ENCODE measurements at regions not wholly inside any gene's neighbourhood (a gene's known extent, or its start where the extent isn't known, plus 50 kb on each side); places are given as distances from the start of the nearest gene placed in this dataset.

DNA sequence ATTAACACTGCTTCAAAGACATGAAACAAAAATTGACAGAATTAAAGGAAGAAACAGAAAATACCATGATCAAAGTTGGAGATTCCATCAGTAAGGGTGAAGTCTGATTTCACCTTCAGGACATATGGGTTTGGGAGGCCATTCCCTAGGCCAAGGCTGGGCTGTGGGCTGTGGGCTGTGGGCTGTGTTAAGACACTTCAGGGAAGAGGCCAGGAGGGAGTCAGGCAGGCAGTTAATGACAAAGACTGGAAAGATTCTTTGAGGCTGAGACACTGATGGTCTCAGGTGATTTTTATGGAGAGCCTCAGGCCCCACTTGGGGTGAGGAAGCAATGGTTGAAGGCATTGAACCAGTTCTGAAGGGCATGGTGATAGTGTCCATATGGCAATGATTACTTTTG, 57.5 kb downstream of the MAGEF1 start:
- DNase-seq (no peak), ATAC-seq (ENCODE audit: low read depth) (no peak)
- intact Hi-C loops (cut with micrococcal nuclease): no loop called here
- peaks cover 7% of the 10 kb centered on the region for H3K4me1 Mint-ChIP-seq
- ChIA-PET POLR2A (no interaction called here), CTCF (no interaction called here)
- H3K27ac Mint-ChIP-seq: no peak overlapping the region
- no peaks in the 10 kb centered on the region for H3K36me3 Mint-ChIP-seq (ENCODE audit: low read depth)
- H3K4me3 Mint-ChIP-seq: no peak overlapping the region
- TF ChIP-seq, protein P1, sequence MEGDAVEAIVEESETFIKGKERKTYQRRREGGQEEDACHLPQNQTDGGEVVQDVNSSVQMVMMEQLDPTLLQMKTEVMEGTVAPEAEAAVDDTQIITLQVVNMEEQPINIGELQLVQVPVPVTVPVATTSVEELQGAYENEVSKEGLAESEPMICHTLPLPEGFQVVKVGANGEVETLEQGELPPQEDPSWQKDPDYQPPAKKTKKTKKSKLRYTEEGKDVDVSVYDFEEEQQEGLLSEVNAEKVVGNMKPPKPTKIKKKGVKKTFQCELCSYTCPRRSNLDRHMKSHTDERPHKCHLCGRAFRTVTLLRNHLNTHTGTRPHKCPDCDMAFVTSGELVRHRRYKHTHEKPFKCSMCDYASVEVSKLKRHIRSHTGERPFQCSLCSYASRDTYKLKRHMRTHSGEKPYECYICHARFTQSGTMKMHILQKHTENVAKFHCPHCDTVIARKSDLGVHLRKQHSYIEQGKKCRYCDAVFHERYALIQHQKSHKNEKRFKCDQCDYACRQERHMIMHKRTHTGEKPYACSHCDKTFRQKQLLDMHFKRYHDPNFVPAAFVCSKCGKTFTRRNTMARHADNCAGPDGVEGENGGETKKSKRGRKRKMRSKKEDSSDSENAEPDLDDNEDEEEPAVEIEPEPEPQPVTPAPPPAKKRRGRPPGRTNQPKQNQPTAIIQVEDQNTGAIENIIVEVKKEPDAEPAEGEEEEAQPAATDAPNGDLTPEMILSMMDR (IDR thresholded peaks at IDR 0.05): no peak
- H3K9me3 Mint-ChIP-seq: peaks cover 2% of the 10 kb centered on the region
- no peaks in the 10 kb centered on the region for H3K27me3 Mint-ChIP-seq

DNA sequence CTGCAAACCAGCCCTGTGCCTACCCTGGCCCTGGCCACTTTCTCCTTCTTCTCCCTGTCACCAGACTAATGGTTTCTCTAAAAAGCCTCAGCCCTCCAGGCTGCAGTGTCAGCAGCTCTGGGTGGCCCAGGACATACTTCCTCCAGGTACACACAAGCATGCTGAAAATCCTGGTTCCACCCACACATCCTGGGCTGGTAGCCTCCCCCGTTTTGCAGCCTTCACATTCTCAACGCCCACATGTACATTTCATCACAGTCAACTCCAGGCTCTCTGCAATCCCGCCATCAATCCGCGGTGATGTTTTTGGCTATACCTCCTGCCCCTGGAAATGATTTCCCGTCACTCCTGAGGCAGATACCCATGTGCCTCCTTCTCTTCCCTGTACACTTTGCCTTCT, 59.4 kb downstream of the MAGEF1 start:
- H3K27ac Mint-ChIP-seq: no peak overlapping the region
- no peaks in the 10 kb centered on the region for H3K27me3 Mint-ChIP-seq
- peaks cover 2% of the 10 kb centered on the region for H3K9me3 Mint-ChIP-seq
- no peaks in the 10 kb centered on the region for H3K36me3 Mint-ChIP-seq (ENCODE audit: low read depth)
- POLR2A ChIA-PET: no interaction called here
- intact Hi-C loops (cut with micrococcal nuclease): no loop called here
- TF ChIP-seq, protein P1 (IDR thresholded peaks at IDR 0.05): no peak
- H3K4me3 Mint-ChIP-seq: no peak overlapping the region
- DNase-seq: no peak
- CTCF ChIA-PET: no interaction called here
- peaks cover 5% of the 10 kb centered on the region for H3K4me1 Mint-ChIP-seq
- no peak for ATAC-seq (ENCODE audit: low read depth)

DNA sequence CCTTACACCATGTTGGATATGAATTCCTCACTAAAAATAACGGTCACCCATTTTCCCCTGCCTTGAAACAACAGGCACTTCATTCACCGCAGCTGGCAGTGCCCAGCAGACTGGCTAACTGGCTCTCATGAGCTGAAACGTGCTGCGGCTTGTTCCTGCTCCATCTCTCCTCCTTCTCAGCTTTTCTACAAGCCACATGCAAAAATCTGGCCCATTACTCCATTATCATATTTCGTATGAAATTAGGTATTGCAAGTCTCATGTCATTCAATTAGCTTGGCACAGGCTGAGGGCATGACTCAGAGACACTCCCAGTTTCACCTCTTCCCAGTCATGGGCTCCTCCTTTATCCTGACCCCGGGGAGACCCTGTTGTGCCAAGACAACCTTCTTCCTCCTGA, 60.0 kb downstream of the MAGEF1 start:
- no peak for DNase-seq
- Mint-ChIP-seq H3K4me3 (no peak overlapping the region), H3K36me3 (ENCODE audit: low read depth) (no peaks in the 10 kb centered on the region), H3K27ac (no peak overlapping the region), H3K9me3 (peaks cover 2% of the 10 kb centered on the region), H3K27me3 (no peaks in the 10 kb centered on the region), H3K4me1 (peaks cover under 1% of the 10 kb centered on the region)
- ChIA-PET CTCF (no interaction called here), POLR2A (no interaction called here)
- intact Hi-C loops (cut with micrococcal nuclease): no loop called here
- no peak for ATAC-seq (ENCODE audit: low read depth)
- TF ChIP-seq, protein P1 (IDR thresholded peaks at IDR 0.05): no peak

DNA sequence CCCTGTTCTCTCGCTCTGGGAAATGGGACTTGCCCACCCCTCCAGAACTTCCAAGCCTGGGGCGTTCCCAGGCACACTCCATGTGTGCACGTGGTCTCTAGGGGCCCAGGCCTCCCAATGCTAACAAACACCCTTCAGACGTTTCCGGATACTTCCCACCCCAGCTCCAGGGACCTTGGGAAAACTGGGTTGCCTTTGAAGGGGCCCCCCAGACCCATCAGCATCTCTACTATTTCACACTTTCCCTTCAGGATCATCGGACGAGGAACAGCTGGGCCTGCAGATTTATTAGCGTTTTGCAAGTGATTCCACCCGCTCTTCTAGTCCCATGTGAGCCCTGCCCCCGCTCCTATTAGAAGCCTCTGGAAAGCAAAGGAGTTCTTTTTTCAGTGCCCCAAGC, 63.2 kb downstream of the MAGEF1 start:
- intact Hi-C loops (cut with micrococcal nuclease): no loop called here
- Mint-ChIP-seq H3K27me3 (peaks cover 4% of the 10 kb centered on the region), H3K36me3 (ENCODE audit: low read depth) (no peaks in the 10 kb centered on the region), H3K27ac (no peak overlapping the region), H3K4me1 (no peaks in the 10 kb centered on the region), H3K4me3 (no peak overlapping the region), H3K9me3 (no peaks in the 10 kb centered on the region)
- POLR2A ChIA-PET: no interaction called here
- TF ChIP-seq, protein P1 (IDR thresholded peaks at IDR 0.05): no peak
- no peak for ATAC-seq (ENCODE audit: low read depth)
- DNase-seq: no peak
- CTCF ChIA-PET: no interaction called here

DNA sequence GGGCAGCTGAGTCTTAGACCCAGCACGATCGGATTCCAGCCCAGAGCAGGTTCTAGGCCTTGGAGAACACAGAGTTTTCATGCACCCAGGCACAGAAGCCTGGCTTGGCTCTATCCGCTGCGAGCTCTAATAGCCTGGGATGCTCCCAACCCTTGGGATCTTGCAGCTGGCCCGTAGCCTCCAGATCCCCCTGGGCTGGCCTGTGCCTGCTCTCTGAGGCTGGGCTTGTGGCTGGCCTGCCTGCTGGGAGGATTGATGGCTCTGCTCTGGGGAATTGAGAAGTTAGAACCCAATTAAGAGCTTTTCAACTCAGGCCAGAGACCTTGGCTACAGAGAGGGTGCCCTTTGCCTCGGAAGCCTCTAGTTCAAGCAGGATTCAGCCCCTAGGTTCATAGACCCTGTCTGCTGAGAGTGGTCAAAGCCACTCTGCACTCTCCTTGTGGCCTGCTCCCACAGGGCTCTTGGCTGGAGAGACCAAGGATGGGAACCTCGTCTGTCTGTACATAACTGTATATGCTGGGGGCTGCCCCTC, 64.4 kb downstream of the MAGEF1 start:
- TF ChIP-seq, protein P1 (IDR thresholded peaks at IDR 0.05): no peak
- ChIA-PET POLR2A (no interaction called here), CTCF (no interaction called here)
- Mint-ChIP-seq H3K4me3 (no peak overlapping the region), H3K27ac (no peak overlapping the region), H3K36me3 (ENCODE audit: low read depth) (no peaks in the 10 kb centered on the region), H3K9me3 (no peaks in the 10 kb centered on the region), H3K27me3 (peaks cover 4% of the 10 kb centered on the region), H3K4me1 (no peaks in the 10 kb centered on the region)
- intact Hi-C loops (cut with micrococcal nuclease): no loop called here
- DNase-seq: no peak
- no peak for ATAC-seq (ENCODE audit: low read depth)
